ENCODE measurements at regions not wholly inside any gene's neighbourhood (a gene's known extent, or its start where the extent isn't known, plus 50 kb on each side); places are given as distances from the start of the nearest gene placed in this dataset.

- no CpG with 5 or more reads among the region's 2 CpGs for WGBS (ENCODE audit: extremely low coverage, insufficient read length, low lambda C conversion rate)
- no peak overlapping the region for H3K4me2 ChIP-seq (ENCODE audit: insufficient read depth, insufficient read length, low read length)
- no peak overlapping the region for H2AFZ ChIP-seq (ENCODE audit: low read length)
- no peak overlapping the region for H3K27ac Mint-ChIP-seq
- no peaks in the 10 kb centered on the region for H3K79me2 ChIP-seq (ENCODE audit: insufficient read depth, low read length)
- no peak overlapping the region for H3K18ac ChIP-seq (ENCODE audit: insufficient read length, low read depth, low read length)
- H3K27me3 Mint-ChIP-seq (ENCODE audit: low read depth), result no peaks in the 10 kb centered on the region; the same call in 1 of the 2 replicates
- TF ChIP-seq CTCF (conservative IDR thresholded peaks at IDR 0.05), result no peak
- no peak for DNase-seq
- no peak overlapping the region for H3K56ac ChIP-seq (ENCODE audit: insufficient read length, low read depth, low read length)
- no peak overlapping the region for H3K23ac ChIP-seq (ENCODE audit: insufficient read length, low read depth, low read length)
- no peaks in the 10 kb centered on the region for H3K79me1 ChIP-seq (ENCODE audit: insufficient read depth, low read depth, low read length, poor library complexity, severe bottlenecking)
- no peak overlapping the region for H3K9ac ChIP-seq (ENCODE audit: extremely low read depth, insufficient read length, low read length)
- no peak overlapping the region for H4K5ac ChIP-seq (ENCODE audit: insufficient read length, low read depth, low read length)
- H2BK5ac ChIP-seq (ENCODE audit: insufficient read length, low read length), result no peak overlapping the region
- H2BK12ac ChIP-seq (ENCODE audit: insufficient read length, low read depth, low read length), result no peak overlapping the region
- H3K36me3 Mint-ChIP-seq (ENCODE audit: insufficient read depth in 1 of 3, low read depth in 3 of 3), result peaks cover 0 to 20% (median 19%) of the 10 kb centered on the region in 3 experiments; a peak in 5 of 7 replicates
- H3K23me2 ChIP-seq (ENCODE audit: insufficient read length, low read depth, low read length, poor library complexity, severe bottlenecking), result no peaks in the 10 kb centered on the region
- no peaks in the 10 kb centered on the region for H3K4me1 ChIP-seq (ENCODE audit: insufficient read depth, low read length)
- H4K91ac ChIP-seq (ENCODE audit: insufficient read length, low read depth, low read length), result no peak overlapping the region
- H4K8ac ChIP-seq (replicated peaks; ENCODE audit: insufficient read length, low read depth, low read length), result no peak overlapping the region
- no peak overlapping the region for H3K4me3 Mint-ChIP-seq
- peaks cover 7 to 9% of the 10 kb centered on the region in 2 experiments; a peak in 2 of 4 replicates for H3K4me1 Mint-ChIP-seq
- H3K27me3 ChIP-seq (ENCODE audit: insufficient read depth, low read length), result no peaks in the 10 kb centered on the region
- H3K4ac ChIP-seq (ENCODE audit: low read depth, low read length), result no peak overlapping the region
- H3K14ac ChIP-seq (ENCODE audit: insufficient read depth, low read length), result no peak overlapping the region
- H3K9me3 Mint-ChIP-seq, result peaks cover 16 to 20% of the 10 kb centered on the region in 2 experiments; a peak in 4 of 5 replicates
- no peak overlapping the region for H2BK20ac ChIP-seq (ENCODE audit: low read depth, low read length, poor library complexity, severe bottlenecking)
- H4K20me1 ChIP-seq (ENCODE audit: control insufficient read depth, insufficient read depth, insufficient read length), result no peaks in the 10 kb centered on the region
- no peak overlapping the region for H2BK15ac ChIP-seq (ENCODE audit: low read depth, low read length)
- no peaks in the 10 kb centered on the region for H3K9me3 ChIP-seq (ENCODE audit: control insufficient read depth, low read depth, low read length)
- no peak overlapping the region for H3T11ph ChIP-seq (ENCODE audit: low read length)
- H2AK5ac ChIP-seq (ENCODE audit: insufficient read length, low read length), result no peak overlapping the region
- no peak overlapping the region for H2BK120ac ChIP-seq (ENCODE audit: low read depth, low read length, poor library complexity, severe bottlenecking)
- no peak overlapping the region for H3K27ac ChIP-seq (ENCODE audit: insufficient read length, low read depth, low read length)
These were observed 55.1 kb upstream of the NETO1 start for GRCh38 chr18:72922895-72923294.

All from H9 (cell line).